RCC 7860 (cell line): ENCODE measurements at regions not wholly inside any gene's neighbourhood (a gene's known extent, or its start where the extent isn't known, plus 50 kb on each side); places are given as distances from the start of the nearest gene placed in this dataset.
A peak's percentile ranks its signal among the peaks of the same experiment; 100 is the strongest.

Experiments used
- DNase-seq: peaks from one replicate; pipeline ENCODE4 v3.0.0-alpha.2; 2015; ENCODE audit warnings: low spot score
- FAIRE-seq: peaks from 2 replicates; lab custom pipeline; 2012; peaks lifted over from hg19 to GRCh38; lab: Jason Lieb, UNC

GRCh38 chr13:73387318-73387717 lies 328.5 kb downstream of the KLF5 start:
- DNase-seq (no peak), FAIRE-seq (no peak)

- no peak for DNase-seq
These were observed 327.0 kb downstream of the KLF5 start for GRCh38 chr13:73385848-73386247.

GRCh38 chr13:73372666-73373627 lies 314.1 kb downstream of the KLF5 start:
- no peak for FAIRE-seq
- no peak for DNase-seq

More at GRCh38 chr13:73385848-73386247, 327.0 kb downstream of the KLF5 start:
- FAIRE-seq = no peak

- FAIRE-seq (no peak), DNase-seq (no peak)
These were observed 311.3 kb downstream of the KLF5 start for GRCh38 chr13:73370066-73370465.

- no peak for DNase-seq
- FAIRE-seq = no peak
These were observed 310.3 kb downstream of the KLF5 start for GRCh38 chr13:73369095-73369494.

- no peak for DNase-seq
- FAIRE-seq = no peak
These were observed 309.8 kb downstream of the KLF5 start for GRCh38 chr13:73368608-73369007.

- DNase-seq (no peak), FAIRE-seq (no peak)
These were observed 309.1 kb downstream of the KLF5 start for GRCh38 chr13:73367886-73368285.

- FAIRE-seq (no peak), DNase-seq (no peak)
These were observed 307.4 kb downstream of the KLF5 start for GRCh38 chr13:73366241-73366640.

GRCh38 chr13:73365681-73366080 lies 306.9 kb downstream of the KLF5 start:
- FAIRE-seq = peak; percentile 79
- no peak for DNase-seq

- FAIRE-seq (no peak), DNase-seq (no peak)
These were observed 306.4 kb downstream of the KLF5 start for GRCh38 chr13:73365252-73365651.

GRCh38 chr13:73364736-73365135 lies 305.9 kb downstream of the KLF5 start:
- no peak for FAIRE-seq

GRCh38 chr13:73358606-73359095 lies 299.8 kb downstream of the KLF5 start:
- FAIRE-seq = no peak
- DNase-seq = no peak

More at GRCh38 chr13:73364736-73365135, 305.9 kb downstream of the KLF5 start:
- DNase-seq = no peak

GRCh38 chr13:73355134-73355533 lies 296.3 kb downstream of the KLF5 start:
- DNase-seq (no peak), FAIRE-seq (no peak)

GRCh38 chr13:73351730-73352129 lies 292.9 kb downstream of the KLF5 start:
- DNase-seq = no peak
- no peak for FAIRE-seq

GRCh38 chr13:73341748-73342147 lies 282.9 kb downstream of the KLF5 start:
- DNase-seq (no peak), FAIRE-seq (no peak)

GRCh38 chr13:73340069-73340468 lies 281.3 kb downstream of the KLF5 start:
- no peak for DNase-seq
- FAIRE-seq = no peak

- FAIRE-seq (no peak), DNase-seq (no peak)
These were observed 280.3 kb downstream of the KLF5 start for GRCh38 chr13:73339086-73339485.

GRCh38 chr13:73338389-73338788 lies 279.6 kb downstream of the KLF5 start:
- no peak for DNase-seq
- FAIRE-seq = no peak

- no peak for FAIRE-seq
- no peak for DNase-seq
These were observed 278.7 kb downstream of the KLF5 start for GRCh38 chr13:73337532-73337931.

GRCh38 chr13:73336773-73337172 lies 278.0 kb downstream of the KLF5 start:
- DNase-seq (no peak), FAIRE-seq (no peak)

- DNase-seq (no peak), FAIRE-seq (no peak)
These were observed 277.1 kb downstream of the KLF5 start for GRCh38 chr13:73335944-73336343.

- DNase-seq (peak; percentile 46), FAIRE-seq (peak; percentile 84)
These were observed 276.4 kb downstream of the KLF5 start for GRCh38 chr13:73335210-73335609.
